KG1 (cell line): ENCODE measurements at regions not wholly inside any gene's neighbourhood (a gene's known extent, or its start where the extent isn't known, plus 50 kb on each side); places are given as distances from the start of the nearest gene placed in this dataset.

Experiments
- DNase-seq: peaks from one replicate; lab custom pipeline; 2025; lab: John Stamatoyannopoulos, UW

DNA sequence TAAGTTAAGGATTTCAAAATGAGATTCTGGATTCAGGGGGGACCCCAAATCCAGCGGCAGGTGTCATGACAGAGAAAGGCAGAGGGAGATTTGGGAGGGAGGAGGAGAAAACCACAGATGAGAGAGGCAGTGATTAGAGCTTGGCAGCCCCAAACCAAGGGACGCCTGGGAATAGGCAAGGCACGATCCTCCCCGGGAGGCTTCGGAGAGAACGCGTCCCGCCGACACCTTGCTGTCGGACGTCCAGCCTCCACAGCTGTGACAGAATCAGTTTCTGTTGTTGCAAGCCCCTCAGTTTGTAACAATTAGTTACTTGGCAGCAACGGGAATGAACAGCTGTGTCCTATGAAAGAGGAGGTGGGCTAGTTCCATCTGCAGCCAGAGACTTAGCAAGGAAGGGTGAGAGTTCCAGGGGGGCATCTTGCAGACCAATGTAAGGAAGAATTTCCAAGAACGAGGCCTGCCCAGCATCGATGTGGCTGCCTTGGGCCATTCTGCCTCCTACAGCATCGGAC lies 110.7 kb upstream of the SDK2 start:
- DNase-seq, result no peak

DNA sequence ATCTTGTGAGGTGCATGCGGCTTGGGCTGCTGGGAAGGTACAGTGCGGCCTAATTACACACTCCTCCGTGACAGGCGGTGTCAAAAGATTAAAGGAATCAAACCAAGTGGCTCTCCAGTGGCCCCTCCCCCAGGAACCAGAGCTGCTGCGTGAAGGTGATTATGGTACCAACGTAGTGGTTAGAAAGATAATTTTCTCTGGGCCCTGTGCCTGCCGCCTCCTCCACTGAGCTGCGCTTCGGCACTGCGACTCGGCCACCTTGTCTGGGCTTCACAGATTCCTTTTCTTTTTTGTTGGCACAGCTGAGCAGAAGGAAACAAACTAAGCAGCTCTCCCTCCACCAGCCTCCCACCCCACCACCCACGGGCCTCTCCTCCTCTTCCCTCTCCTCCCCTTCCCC lies 113.2 kb upstream of the SDK2 start:
- DNase-seq, result no peak

DNA sequence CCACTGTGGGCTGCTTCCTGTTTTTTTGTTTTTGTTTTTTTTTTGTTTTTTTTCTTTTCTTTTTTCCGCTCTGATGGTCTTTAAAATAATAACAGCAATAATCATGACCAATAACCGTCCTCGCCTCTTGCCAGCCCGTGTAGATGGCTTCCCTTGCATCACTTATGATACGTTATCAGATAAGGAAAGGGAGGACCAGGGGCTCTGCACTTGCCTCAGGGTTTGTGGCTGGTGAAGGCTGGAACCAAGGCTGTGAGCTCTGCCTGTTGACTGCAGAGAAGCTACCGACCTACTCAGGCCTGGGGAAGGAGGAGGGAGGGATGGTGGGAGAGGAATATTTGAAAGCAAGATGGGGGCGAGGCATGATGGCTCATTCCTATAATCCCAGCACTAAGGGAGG lies 114.0 kb upstream of the SDK2 start:
- no peak for DNase-seq

DNA sequence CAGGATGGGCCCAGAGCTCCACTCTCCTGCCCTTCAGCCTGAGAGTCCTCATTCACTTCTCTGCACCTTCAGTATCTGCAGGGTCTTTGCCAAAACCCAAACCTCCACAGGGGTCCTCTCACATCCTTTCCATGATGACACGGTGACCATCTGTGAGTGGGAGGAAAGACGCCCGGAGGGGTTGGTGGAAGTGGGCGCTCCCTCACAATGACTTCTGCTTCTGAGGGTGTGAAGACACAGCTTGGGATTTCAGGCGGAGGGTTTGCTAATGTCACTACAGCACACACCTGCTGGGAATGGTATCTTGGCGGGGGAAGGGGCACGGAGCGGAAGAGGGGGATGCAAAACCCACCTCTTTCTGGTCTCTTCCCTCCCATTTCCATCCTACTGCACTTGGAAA lies 115.1 kb upstream of the SDK2 start:
- no peak for DNase-seq

DNA sequence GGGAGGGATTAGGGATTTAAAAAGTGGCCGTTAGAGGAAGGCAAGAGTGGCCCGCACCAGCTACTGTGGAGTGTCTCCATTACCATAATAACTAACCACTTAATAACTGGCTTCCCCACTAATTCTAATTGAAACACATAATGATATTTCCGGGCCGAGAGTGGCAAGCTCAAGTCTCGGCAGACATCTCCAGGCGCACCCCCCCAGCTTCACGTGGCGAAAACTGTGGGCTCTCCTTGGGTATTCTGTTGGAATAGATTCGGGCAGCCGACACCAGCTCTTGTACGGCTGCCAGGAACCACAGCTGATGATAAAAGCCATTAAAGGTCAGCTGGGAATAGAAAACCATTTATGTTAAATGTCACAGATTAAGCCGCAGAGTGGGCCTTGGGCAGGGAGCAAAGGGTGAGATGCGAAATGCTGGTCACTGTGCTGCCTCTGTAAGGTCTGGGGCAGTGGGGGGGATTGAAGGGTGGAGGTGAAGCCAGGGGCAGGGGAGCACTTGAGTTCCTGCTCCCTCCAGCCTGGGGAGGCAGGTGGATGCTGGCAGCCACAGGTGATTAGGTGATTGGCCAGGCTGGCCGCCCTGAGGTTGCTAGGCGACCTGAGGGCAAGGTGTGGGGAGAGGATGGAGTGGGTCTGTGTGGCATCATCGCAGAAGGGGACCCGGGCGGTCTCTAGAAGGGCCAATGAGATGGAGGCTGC lies 115.6 kb upstream of the SDK2 start:
- DNase-seq, result no peak

DNA sequence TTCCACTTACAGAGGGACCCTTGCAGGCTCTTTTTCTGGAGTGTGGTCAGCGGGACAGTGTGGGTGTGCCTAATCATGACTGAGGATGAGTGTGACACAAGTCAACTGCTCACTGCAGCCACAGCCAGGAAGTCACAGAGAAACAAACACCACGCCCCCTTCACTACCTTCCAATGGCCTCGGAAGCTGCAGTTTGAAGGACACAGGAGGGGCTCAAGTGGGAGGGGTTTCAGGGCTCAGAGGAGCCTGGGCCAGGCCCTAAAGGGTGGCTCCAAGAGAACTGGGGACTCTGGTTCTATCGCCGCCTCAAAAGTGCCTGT lies 116.2 kb upstream of the SDK2 start:
- no peak for DNase-seq

DNA sequence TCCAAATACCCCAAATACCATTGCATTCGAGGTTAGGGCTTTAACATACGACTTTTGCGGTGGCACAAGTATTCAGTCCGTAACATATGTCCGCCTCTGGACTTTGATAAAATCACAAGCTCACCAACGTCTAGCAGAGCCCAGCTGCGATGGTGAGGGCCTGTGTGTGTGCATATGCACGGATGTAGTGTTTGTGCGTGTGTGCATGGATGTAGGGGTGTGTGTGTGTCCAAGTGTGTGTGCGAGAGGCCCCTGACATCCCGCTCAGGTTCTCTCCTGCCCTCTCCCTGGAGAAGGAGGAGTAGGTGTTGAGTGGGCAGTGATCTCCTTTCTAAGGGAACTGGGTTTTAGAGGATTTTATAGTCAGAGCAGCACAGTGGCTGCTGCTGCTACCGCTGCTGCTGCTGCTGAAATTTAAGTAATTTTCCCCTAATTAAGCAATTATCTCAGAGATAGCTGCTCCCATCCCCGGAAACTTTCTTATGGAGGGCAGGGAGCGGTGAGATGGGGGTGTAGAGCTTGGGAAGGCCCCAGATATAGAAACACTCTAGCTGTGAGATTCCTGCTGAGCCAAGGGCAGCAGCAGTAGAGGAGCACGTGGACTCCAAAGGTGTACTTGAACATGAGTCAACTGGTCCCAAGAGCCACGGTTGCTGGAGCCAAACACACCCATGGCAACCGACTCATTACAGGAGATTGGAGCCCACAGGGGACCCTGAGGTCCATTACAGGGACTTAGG lies 121.7 kb upstream of the SDK2 start:
- DNase-seq, result no peak

DNA sequence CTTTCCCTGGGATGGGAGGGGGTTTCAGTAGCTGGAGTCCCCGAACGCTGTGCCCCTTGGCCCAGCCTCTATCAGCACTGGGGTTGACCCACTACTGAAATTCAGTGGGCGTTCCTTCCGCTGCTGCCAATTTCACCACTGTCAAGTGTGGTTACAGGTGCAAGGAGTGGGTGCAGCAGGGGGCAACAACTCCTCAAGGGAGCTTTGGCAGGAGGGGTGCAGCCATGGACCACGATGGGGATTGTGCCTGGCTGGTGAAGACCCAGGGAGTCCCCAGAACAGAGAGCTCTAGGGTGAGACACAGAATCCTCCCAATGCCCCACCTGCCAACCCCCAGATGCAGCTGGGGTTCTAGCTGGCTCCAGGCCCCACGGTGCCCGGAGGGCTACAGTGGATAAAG lies 123.5 kb upstream of the SDK2 start:
- no peak for DNase-seq

DNA sequence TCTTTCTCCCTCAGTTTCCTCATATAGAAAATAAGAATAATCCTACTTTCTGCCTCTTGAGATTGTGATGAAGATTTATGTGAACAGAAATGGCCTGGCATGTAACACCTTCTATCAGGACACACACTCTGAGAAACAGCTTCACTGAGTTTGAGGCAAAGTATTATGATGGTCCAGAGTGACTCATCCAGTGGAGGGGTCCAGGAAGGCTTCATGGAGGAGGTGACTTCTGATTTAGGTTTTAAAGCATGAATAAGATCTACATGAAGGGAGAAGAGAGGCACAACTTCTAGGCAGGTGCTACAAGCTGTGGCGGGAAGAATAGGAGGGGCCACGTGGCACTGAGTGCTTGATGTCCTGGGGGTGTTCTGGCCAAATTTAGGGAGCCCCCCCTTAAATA lies 124.4 kb upstream of the SDK2 start:
- DNase-seq, result no peak

DNA sequence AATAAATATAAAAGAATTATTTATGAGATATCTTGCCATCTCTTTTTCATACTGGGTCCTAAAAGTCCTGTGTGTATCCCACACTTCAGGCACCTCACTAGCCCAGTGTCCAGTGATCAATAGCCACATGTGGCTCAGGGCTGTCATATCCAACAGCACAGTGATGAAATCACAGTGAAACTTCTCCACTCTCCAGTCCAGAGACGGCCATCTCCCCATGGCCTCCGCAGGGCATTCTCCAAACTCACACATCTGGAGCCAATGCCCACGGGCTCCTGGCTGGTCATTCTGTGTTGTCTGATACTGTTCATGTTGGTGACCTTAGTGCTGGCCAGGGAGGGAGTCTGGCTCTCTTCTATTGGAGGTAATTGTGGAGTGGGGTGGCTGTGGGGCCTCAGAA lies 125.2 kb upstream of the SDK2 start:
- no peak for DNase-seq

DNA sequence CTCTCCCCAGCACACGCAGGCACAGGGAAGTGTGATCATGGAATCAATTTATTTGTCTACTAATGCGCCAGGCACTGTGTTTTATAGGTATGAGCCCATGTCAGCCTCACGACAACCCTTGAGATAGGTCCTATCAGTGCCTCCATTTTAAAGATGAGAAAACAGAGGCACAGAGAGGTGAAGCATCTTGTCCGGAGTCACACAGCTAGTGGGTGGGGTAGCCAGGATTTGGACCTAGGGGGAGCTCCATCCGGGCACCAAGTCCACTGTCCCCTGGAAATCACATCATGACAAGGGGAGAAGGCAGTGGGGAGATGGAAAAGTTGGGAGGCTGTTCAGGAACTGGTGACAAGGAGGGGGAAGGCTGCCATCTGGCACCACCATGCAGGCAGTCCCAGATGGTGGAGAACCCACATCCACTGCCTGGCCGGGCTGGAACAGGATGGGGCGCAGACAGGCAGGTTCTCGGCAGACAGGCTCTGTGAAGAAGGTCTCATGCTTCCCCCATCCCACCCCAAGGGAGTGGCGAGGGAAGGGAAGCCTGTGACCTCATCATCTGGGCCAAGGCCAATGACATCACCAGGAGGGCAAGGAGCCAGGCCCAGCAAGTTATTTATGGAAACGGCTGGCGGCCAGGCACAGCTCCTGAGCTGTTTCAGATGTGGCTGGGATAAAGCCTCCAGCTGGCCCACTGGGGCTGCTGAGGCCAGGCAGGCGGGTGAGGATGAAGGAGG lies 126.0 kb upstream of the SDK2 start:
- DNase-seq, result no peak

DNA sequence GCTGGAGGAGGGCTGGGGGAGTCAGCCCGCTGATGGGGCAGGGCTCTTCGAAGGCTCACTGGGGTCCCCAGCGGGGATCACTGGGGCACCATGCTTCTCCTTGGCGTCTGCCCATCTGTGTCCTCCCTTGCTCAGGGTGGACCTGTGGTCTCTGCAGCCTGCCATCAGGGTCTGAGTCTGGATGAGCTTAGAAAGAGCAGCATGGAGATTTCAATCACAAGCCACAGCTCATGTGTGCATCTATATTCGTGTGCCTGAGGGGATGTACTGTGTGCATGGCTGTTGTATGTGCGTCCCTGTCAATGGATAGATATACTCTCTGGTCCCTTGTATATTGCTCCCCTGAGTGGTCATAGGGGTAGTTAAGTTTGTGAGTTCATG lies 126.6 kb upstream of the SDK2 start:
- no peak for DNase-seq

DNA sequence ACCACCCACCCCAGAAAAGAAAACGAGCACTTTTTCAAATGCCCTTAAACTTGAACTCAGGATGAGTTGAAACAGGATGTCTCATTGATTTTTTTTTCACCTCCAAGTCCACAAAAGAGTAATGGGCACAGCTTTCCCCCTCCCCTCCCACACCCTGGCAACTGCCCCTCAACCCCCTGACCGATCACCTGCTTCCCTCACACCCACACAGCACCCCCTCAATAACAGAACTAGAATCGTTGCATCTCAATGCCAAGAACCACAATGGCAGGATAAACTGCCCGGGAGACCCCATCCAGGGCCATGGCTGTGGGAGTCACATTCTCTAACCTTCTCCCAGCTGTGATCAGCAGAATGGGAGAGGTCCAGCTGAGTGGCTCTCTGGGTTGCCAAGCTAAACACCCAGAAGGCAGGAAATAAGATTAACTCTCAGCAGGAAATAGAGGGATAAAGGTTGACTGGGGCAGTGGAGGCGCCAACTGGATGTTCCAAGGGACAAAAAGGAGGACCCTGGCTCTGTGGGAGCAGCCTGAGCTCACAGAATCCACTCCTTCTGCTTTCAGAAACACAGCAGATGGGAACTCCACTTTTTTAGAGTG lies 128.0 kb upstream of the SDK2 start:
- no peak for DNase-seq

DNA sequence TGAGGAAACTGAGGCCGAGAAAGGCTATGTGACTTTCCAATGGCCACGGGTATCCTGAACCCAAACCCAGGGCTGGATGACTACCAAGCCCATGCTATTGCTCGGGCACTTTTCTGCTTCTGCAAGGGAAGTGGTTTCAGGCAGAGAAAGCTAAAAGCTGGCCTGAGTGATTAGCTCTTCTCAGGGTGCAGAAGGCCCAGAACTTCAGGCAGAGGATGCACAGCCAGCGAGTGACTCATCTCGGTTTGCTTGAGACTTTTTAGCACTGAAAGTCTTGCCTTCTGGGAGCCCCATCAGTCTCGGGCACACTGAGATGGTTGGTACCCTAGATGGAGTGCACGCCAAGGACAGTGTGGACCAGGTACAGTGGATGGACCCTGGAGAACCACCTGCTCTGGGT lies 129.5 kb upstream of the SDK2 start:
- DNase-seq, result peak; percentile 5

DNA sequence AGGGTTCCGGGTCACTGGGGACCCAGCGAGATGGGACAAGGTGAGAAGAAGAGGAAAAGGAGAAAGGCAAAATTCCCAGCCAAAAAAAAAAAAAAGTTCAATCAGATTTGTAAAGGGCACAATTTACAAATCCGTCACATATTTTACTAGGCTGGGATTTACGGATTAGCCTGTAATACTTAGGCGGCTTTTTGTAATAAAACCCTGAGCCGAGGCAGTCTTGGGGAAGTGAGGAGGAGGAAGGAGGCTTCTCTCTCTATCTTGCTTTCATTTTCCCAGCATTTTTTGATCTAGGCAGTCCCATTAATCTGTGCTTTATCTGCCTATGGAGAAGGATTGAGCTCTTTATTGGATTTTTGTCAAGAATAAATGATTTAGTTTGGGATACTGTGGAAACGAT lies 130.6 kb upstream of the SDK2 start:
- DNase-seq, result no peak

DNA sequence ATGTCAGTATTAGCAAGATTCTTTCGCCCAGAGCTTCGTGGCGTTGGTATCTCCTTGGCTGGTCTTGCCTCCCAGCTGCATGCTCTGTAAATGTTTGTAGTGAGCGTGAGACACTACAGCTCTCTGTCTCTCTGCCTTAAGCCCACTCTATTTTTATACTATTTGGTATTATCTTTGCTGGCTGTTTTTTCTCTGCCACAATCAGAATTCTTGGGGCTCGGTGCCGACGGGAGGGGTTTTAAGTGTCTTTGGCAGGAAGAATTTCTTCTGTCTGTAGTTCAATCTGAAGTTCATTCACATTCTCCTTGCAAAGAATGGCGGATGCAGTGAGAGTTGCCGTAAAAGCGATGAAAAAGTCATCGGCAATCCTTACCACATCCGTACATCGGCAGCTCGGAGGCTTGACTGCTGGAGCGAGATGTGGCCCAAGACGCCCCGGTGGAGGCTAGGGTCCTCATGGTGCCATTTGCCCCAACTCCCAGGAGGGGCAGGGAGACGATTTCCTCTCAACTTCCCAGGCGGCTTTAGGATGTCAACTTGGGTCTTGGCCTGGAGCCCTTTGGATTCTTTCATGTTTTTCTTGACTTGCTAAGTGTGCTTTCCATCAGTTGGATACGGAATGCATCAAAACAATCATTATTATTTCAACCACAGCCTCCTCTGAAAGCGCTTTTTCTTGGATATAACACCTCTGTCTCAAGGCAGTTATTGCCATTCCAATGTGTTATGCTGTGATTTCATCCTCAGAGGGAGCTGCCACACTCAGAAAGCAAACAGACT lies 132.3 kb upstream of the SDK2 start:
- no peak for DNase-seq

DNA sequence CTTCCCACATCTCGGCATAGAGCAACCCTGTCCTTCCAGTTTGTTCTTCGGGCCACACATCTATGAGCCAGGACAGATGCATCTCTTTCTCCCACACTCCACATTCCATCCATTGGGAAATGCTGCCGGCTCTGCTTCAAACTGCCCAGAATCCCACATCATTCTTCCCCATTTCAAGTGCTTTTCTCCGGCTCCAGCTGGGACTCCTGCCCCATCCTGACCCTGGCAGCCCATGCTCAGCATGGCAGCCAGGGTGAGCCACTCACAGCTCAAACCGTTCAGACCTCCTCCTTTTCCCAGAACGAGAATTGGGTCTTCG lies 132.8 kb upstream of the SDK2 start:
- no peak for DNase-seq

DNA sequence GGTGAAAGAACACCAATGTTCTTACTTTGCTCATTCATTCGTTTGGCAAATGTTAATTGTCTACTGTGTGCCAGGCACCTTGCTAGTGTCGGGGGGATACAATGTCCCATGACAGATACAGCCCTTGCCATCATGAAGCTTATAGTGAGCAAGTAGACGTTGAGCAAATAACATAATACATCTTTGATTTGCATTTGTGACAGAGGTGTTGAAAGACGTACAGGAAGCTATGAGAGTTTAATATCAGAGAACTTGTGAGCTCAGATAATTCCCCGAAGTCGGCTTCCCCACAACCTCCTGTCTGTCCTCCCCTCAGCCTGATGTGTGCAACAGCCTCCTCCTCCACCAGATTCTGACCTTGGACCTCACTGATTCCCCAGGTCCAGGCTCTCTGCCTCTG lies 138.0 kb upstream of the SDK2 start:
- no peak for DNase-seq

DNA sequence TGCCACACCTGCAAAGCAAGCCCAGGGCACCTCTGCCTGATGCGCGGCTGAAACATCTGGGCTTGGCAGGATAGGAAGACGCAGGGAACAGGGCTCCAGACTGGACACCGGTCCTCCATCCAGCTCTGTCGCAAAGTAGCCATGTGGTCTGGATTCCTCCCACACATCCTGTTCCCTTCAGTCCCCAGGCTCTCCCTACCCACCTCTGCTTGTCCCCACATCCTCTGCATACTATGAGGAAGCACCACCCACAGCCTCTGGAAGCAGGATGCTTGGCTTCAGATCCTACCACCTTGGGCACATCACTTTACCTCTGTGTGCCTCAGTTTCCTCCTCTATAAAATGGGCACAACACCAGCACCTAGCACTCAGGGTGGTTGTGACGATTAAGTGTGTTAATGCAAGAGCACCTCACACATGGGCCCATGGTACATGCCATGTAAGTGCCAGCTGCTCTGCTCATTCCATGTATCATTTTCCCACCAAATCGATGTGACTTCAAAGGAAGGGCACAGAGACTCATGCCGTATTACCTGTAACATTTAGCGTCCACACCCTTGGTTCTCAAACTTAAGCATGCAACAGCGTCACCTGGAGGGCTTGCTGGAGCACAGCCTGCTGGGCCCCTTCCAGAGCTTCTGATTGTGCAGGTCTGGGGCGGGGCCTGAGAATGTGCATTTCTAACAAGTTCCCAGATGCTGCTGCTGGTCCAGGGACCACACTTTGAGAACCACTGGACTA lies 138.6 kb upstream of the SDK2 start:
- no peak for DNase-seq

DNA sequence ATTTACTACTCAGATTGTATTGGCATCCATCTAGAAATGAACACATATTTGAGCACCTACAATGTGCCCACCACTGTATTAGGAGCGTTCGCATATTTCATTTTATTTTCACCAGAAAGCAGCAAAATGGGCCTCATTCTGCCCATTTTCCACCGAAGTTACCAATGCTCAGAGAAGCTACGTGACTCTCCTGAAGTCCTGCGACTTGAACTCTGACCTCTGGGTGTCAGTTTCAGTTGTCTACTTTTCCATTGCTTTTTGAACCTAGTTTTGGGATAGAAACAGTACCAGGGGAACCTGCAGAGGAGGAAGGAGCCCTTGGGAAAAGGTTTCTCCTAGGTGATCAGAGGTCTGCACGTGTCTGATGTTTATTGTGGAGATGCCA lies 139.1 kb upstream of the SDK2 start:
- no peak for DNase-seq

DNA sequence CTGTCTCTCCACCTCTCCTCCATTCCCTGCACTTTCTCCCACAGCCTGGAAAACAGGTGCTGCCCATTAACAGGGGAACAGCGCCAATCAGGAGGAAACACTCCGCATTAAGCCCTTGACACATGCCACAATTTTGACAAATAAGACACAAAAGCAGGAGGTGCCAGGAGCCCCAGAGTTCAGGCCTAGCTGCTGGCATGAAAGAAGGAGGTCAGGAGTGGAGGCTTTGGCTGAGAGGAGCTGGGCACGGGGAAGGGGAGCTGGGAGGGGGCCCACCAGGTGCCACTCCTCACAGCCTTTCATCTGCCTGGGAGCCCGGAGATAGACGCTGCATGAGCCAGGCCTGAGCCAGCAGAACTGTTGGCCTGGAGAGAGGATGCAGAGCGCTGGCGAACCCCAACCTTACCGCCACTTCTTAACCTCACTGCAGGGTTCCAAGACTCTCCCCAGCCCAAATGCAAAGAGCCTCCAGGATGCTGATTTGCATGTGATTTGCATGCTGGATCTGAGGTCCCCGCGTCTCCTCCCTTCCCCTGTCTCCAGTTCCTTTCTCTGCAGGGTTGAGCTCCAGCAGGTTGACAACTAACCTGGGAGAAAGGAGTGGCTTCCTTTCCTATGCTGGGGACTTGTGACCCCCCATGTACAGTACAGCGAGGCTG lies 139.8 kb upstream of the SDK2 start:
- DNase-seq, result no peak
